Endothelial cell of umbilical vein (primary cell): ENCODE measurements at regions not wholly inside any gene's neighbourhood (a gene's known extent, or its start where the extent isn't known, plus 50 kb on each side); places are given as distances from the start of the nearest gene placed in this dataset.

Experiments
- EZH2 ChIP-seq: IDR thresholded peaks from 2 replicates; pipeline ENCODE4 v1.6.1; 2012; ENCODE audit warnings: borderline replicate concordance, low read depth, mild to moderate bottlenecking, moderate library complexity, low read length, inconsistent platforms; ENCODE audit not compliant: severe bottlenecking
- FOS ChIP-seq: IDR thresholded peaks from 2 replicates; pipeline ENCODE4 v1.6.1; 2011; ENCODE audit warnings: mild to moderate bottlenecking, low read length, moderate library complexity, borderline replicate concordance; ENCODE audit not compliant: insufficient read depth
- GATA2 ChIP-seq: IDR thresholded peaks from 2 replicates; pipeline ENCODE4 v1.7.0; 2011; ENCODE audit warnings: low read depth, mild to moderate bottlenecking, moderate library complexity, mixed read lengths, low read length; ENCODE audit not compliant: insufficient read length, insufficient read depth
- JUN ChIP-seq: IDR thresholded peaks from 2 replicates; pipeline ENCODE4 v1.6.1; 2011; ENCODE audit warnings: borderline replicate concordance, low read depth; ENCODE audit not compliant: insufficient read length, insufficient read depth
- MYC ChIP-seq: IDR thresholded peaks from one replicate; pipeline ENCODE4 v1.6.1; 2011; ENCODE audit warnings: mild to moderate bottlenecking, low read depth, low read length
- POLR2A ChIP-seq: IDR thresholded peaks from 2 replicates; pipeline ENCODE4 v1.6.1; 2012; ENCODE audit warnings: low read depth, mild to moderate bottlenecking, control low read depth, low read length
- POLR2AphosphoS5 ChIP-seq: IDR thresholded peaks from 2 replicates; pipeline ENCODE4 v1.6.1; 2012; ENCODE audit warnings: low read depth, mild to moderate bottlenecking, control low read depth, low read length, moderate library complexity; ENCODE audit not compliant: insufficient read depth
- TF ChIP-seq, protein P1 (sequence below), 2 donors: IDR thresholded peaks; 1 replicate in 1 of 2; 2 replicates in 1 of 2; pipeline ENCODE4 v1.5.1; 2011; ENCODE audit warnings: low read length in 2 of 2, mild to moderate bottlenecking in 2 of 2, moderate library complexity in 2 of 2, control low read depth in 1 of 2, inconsistent platforms in 1 of 2, low read depth in 1 of 2; ENCODE audit not compliant: insufficient read depth in 1 of 2; ENCODE audit errors: extremely low read depth in 1 of 2
- TF ChIP-seq, protein P2 (sequence below): IDR thresholded peaks from 2 replicates; pipeline ENCODE4 v1.6.1; 2011; ENCODE audit not compliant: insufficient read depth, insufficient read length

DNA sequence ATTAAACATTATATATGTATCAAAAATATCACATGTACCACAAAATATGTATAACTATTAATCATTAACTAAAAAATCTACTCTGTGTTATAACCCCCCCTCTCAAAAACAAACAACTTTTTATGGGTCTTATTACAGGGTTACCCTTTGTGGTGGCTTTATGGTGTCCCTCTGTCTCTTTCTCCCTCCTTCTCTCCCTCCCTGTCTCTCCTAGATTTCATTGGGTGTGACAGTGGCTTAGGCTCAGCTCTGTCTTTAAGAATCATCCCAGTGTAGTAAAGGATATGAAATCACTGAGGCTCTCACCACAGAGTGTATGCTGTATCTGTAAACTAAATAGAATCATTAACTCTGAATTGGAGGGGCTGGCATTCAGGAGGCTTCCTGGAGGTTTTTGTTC lies 93.7 kb downstream of the TDRD15 start:
- TF ChIP-seq, protein P1, sequence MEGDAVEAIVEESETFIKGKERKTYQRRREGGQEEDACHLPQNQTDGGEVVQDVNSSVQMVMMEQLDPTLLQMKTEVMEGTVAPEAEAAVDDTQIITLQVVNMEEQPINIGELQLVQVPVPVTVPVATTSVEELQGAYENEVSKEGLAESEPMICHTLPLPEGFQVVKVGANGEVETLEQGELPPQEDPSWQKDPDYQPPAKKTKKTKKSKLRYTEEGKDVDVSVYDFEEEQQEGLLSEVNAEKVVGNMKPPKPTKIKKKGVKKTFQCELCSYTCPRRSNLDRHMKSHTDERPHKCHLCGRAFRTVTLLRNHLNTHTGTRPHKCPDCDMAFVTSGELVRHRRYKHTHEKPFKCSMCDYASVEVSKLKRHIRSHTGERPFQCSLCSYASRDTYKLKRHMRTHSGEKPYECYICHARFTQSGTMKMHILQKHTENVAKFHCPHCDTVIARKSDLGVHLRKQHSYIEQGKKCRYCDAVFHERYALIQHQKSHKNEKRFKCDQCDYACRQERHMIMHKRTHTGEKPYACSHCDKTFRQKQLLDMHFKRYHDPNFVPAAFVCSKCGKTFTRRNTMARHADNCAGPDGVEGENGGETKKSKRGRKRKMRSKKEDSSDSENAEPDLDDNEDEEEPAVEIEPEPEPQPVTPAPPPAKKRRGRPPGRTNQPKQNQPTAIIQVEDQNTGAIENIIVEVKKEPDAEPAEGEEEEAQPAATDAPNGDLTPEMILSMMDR (IDR thresholded peaks at IDR 0.05; ENCODE audit: extremely low read depth in 1 of 2, insufficient read depth in 1 of 2, low read depth in 1 of 2, low read length in 2 of 2), result no peak
- no peak for TF ChIP-seq POLR2A
- TF ChIP-seq JUN, result no peak
- no peak for TF ChIP-seq POLR2AphosphoS5
- TF ChIP-seq GATA2, result no peak
- TF ChIP-seq EZH2, result no peak
- no peak for TF ChIP-seq FOS
- TF ChIP-seq, protein P2, sequence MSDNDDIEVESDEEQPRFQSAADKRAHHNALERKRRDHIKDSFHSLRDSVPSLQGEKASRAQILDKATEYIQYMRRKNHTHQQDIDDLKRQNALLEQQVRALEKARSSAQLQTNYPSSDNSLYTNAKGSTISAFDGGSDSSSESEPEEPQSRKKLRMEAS, result no peak
- no peak for TF ChIP-seq MYC
